SHP77 (cell line): ENCODE measurements at regions not wholly inside any gene's neighbourhood (a gene's known extent, or its start where the extent isn't known, plus 50 kb on each side); places are given as distances from the start of the nearest gene placed in this dataset.
A peak's percentile ranks its signal among the peaks of the same experiment; 100 is the strongest.
"Not testable (repeated sequence)": the region's sequence is repeated elsewhere in the genome, so short reads cannot be mapped to it uniquely, and the experiment has no call there.

Source experiments
- DNase-seq, 2 experiments: peaks; one replicate each; lab custom pipeline; 2025; lab: John Stamatoyannopoulos, UW

- no peak for DNase-seq
Measured at GRCh38 chr2:145524303-145524702, 1004.4 kb upstream of the ZEB2 start.

DNA sequence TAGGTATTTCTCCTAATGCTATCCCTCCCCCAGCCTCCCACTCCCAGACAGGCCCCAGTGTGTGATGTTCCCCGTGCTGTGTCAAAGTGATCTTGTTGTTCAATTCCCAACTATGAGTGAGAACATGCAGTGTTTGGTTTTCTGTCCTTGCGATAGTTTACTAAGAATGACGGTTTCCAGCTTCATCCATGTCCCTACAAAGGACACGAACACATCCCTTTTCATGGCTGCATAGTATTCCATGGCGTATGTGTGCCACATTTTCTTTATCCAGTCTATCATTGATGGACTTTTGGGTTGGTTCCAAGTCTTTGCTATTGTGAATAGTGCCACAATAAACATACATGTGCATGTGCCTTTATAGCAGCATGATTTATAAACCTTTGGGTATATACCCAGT is 999.3 kb upstream of the ZEB2 start:
- DNase-seq = not testable (repeated sequence)

DNA sequence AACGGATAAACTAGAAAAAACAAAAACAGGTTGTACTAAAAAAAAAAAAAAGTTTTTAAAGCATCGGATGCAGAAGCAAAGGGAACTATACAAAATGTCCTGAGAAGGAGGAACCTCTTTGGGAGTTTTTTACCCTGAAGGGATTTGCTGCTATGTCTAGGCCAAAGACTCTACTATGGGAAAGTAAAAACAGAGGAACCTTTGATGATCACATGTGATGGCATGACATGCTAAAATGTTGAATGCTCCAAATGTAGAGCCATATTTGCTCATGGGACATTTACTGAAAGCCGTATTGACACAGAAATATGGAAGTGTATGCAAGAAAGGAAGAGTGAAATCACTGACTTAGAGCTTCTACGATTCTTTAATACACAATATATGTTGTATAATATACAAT is 992.0 kb upstream of the ZEB2 start:
- DNase-seq = no peak

- DNase-seq = no peak
Measured at GRCh38 chr2:145503511-145503910, 983.6 kb upstream of the ZEB2 start.

DNA sequence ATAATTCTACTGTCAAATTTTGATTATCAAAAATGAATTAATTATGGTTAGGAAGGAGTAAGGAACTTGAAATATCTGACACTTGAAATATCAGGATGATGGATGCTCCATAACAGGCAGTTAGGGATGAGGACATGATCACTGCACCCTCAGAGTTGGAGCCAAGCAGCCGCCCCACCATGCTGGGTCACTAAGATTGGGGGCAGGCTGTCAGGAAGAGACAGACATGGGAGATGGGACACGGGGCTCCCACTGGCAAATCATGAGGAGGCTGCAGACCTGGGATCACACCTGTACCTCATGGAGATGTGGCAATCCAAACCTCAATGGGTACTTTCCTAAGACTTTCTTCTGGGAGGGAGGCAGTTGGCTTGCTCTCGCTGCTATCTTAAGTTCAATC is 982.0 kb upstream of the ZEB2 start:
- no peak for DNase-seq

DNA sequence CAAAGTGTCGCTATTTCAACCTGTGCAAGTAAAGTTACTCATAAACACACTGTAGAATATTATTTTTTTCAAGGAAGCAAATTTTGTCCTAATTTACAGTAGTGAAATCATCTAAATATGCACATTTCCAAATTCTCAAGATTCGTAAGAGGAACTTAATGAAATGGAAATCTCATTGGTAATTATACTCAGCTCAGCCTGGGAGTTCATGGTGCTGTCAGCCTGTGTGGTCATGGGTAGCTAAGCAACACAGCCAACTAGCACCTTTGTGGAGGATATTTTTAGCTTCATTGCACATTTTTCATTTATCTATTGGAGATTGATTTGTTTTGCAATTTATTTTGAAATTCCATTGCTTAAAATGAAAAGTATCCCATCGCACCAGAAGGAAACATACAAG is 975.7 kb upstream of the ZEB2 start:
- DNase-seq = no peak

DNA sequence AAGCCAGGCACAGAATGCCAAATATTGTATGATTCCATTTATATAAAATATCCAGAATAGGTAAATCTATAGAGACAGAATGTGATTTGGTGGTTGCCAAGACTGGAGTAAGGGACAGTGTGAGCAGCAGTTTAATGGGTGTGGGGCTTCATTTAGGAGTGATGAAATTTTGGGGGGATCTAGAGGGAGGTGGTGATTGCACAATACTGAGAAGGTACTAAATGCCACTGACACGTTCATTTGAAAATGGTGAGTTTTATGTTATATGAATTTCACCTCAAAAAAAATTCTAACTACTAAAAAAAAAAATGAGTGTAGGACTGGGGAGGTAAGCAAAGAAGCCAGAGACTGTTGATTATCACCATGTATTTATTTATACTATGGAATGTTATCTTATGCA is 974.5 kb upstream of the ZEB2 start:
- DNase-seq = no peak

GRCh38 chr2:145488571-145488970 is 968.7 kb upstream of the ZEB2 start:
- DNase-seq = no peak

DNA sequence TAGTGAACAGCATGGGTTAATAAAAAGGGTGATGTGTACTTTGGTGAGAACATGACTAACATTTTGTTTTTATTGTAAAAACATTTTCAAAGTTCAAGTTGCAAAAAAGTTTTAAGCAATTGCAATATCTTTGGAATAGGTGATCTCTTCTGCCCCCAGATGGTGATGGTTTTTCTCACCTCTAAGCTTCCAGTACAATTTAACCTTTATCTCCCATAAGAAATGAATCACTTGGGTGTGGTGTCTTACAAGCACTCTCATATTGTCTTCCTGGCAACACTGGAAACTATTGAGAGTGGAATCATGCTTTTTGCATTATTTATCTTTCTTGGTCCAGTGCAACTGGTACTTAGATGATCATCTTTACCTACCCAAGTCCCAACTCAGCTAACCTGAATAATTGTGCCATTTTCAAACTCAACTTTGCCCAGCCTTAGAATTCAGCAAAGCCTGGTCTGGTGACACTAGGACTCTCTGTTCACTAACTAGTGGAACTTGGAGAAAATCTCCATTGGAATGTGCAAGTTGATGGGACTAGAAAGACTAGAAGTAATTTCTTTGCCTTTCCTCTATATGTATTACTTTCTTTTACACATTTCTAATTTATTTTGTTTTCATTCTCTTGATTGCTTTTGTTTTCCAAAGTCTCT is 964.7 kb upstream of the ZEB2 start:
- DNase-seq = no peak

DNA sequence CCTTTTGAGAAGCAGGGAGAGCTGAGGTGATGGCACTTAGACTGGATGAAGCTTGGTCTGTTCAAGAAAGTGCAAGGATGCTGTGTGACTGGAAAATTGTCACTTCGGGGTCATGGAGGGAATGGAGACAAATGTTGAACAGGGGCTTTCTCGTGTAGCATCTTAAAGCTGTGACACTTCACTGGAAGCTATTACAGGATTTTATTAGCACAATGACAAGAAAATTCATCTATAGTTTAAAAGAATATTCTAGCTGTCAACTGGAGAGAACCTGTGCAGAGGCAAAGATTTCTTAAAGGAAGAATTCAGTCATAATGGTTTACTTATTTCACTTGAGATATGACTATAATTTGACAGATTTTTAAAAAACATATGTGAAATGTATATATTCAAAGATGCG is 963.9 kb upstream of the ZEB2 start:
- no peak for DNase-seq

DNA sequence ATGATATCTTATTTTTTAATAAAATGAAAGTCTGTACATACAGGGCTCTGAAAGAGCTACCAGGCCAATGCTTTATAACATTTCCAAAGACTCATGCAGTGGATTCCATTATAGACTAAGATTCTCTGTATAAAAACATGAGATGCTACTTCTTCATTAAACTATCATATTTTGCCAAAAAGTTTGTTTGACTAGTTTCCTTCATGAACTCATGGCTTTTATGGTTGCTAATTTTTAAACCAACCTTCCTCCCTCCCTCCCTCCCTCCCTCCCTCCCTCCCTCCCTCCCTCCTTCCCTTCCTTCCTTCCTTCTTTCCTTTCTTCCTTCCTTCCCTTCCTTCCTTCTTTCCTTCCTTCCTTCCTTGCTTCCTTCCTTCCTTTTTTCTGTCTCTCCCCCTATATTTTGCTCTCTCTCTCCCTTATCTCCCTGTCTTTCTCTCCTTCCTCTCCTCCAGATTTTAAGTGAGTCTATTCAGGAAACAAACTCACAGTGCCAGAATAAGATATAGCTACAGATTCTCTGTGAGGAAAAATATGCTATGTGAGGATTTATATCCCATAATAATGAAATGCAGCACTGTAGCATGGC is 961.5 kb upstream of the ZEB2 start:
- no peak for DNase-seq

- no peak for DNase-seq
Measured at GRCh38 chr2:145464866-145465265, 944.9 kb upstream of the ZEB2 start.

DNA sequence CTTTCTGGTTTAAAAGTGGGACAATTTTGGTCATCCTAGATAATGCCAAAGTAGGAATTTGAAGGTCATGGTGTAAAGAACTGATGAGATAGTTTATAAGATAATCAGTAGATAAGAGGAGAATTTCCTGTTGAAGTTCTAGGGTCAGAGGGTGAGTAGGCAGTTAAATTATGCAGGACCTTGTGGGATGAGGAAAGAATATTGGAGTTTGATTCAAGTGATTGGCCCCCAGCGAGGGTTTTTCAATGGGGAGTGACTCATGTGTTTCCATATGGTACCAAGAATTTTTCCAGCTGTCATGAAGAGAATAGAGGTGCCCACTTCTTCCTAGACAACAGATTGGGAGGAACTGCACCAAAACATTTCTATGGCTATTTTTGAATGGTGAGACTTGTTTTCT is 940.2 kb upstream of the ZEB2 start:
- no peak for DNase-seq

DNA sequence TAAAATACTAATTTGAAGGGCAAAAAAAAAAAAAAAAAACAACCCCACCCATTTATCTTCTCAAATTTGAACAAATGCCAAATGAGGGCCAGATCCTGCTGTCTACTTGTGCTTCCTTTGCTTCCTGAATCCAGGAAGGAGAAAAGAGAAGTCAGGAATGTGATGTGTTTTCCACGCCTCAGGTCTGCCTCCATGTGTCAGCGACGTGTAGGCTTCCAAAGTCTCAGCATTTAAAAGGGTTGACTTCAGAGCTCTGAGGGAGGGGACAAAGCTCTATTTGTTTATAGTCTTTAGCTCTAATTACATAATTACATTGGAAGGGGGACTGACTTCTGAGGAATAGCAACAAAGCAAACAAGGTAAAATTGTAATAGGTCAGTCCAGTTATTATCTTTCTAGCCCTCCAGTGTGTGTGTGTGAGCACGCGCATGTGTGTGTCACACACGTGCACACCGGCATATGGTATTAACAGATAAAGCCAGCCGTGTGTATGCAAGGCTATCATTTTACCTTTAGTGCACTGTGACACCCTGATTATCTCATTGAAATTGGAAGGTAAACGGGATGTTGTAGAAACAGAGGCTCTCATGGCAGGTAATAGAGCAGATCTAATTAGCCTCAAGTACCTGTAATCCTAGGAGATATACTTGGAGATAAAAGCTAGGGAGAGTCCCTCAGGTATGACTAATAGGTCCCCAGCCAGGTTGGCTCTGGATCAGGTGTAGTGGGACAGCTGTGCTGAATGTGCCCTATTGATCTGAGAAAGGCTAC is 911.4 kb upstream of the ZEB2 start:
- peak; percentile 33 to 39 for DNase-seq

GRCh38 chr2:145423809-145424208 is 903.9 kb upstream of the ZEB2 start:
- no peak for DNase-seq

GRCh38 chr2:145422576-145422975 is 902.7 kb upstream of the ZEB2 start:
- DNase-seq = no peak

- DNase-seq = no peak
Measured at GRCh38 chr2:145421841-145422240, 901.9 kb upstream of the ZEB2 start.

- DNase-seq = no peak
Measured at GRCh38 chr2:145416640-145417039, 896.7 kb upstream of the ZEB2 start.

GRCh38 chr2:145415151-145415550 is 895.2 kb upstream of the ZEB2 start:
- DNase-seq = no peak

DNA sequence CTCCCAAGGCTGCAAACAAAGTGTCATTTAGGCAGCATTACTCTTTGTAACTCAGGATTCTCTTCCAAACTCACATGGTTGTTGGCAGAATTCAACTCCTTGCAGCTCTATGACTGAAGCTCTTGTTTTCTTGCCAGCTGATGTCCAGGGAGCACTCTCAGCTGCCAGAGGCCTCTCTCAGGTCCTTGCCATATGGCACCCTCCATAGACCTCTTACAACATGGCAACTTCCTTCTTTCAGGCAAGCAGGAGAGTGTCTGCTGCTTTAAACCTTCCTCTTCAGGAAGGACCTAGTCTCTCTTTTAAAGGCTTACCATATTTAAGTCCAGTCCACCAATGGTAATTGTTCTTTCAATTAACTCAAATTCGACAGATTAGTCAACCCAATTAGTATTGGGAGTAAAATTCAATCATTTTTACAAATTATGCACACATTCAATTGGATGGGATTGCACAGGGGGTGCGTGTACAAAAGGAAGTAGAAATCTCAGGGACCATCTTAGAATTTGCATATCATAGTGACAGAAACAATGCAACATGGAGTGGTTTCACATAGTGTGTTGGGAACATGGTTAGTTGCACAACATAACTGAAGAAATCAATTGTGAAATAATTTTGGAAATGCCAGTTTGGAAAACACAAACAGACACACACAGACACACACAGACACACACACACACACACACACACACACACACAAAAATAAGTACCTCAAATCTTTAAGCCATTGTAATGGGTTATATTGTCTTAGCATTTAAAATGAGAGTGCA is 893.5 kb upstream of the ZEB2 start:
- no peak for DNase-seq

GRCh38 chr2:145412155-145412554 is 892.2 kb upstream of the ZEB2 start:
- no peak for DNase-seq

GRCh38 chr2:145411493-145411892 is 891.6 kb upstream of the ZEB2 start:
- peak in 1 of 2 experiments; percentile 16 for DNase-seq

- no peak for DNase-seq
Measured at GRCh38 chr2:145410086-145410485, 890.2 kb upstream of the ZEB2 start.
